Large intestine (tissue), 3 donors: ENCODE measurements at regions not wholly inside any gene's neighbourhood (a gene's known extent, or its start where the extent isn't known, plus 50 kb on each side); places are given as distances from the start of the nearest gene placed in this dataset.

Source experiments
- DNase-seq, 2 donors: peaks; one replicate each; pipeline versions ENCODE4 v3.0.0 to v3.0.0-alpha.2; 2013
- H3K27ac ChIP-seq: one replicate; pipeline ENCODE4 v1.5.1; 2013; ENCODE audit warnings: low read length
- H3K27me3 ChIP-seq: 2 replicates; pipeline ENCODE4 v1.6.1; 2013; ENCODE audit warnings: low read length; ENCODE audit not compliant: control insufficient read depth, insufficient read depth
- H3K36me3 ChIP-seq: 2 replicates; pipeline ENCODE4 v1.6.1; 2013; ENCODE audit warnings: low read length; ENCODE audit not compliant: control insufficient read depth, insufficient read depth
- H3K4me1 ChIP-seq: one replicate; pipeline ENCODE4 v1.6.1; 2013; ENCODE audit warnings: low read length; ENCODE audit not compliant: control insufficient read depth, insufficient read depth
- H3K4me3 ChIP-seq: one replicate; pipeline ENCODE4 v1.5.1; 2013; ENCODE audit warnings: low read length
- H3K9me3 ChIP-seq: one replicate; pipeline ENCODE4 v1.6.1; 2013; ENCODE audit warnings: mild to moderate bottlenecking, low read depth, low read length, moderate library complexity; ENCODE audit not compliant: control insufficient read depth
- WGBS: methylation state at CpG from one replicate; pipeline ENCODE4 v1.1.5; 2013; ENCODE audit warnings: low lambda C conversion rate; ENCODE audit not compliant: insufficient coverage; 5-methylcytosine and 5-hydroxymethylcytosine counted together

GRCh38 chr15:46848704-46849103, 868.6 kb upstream of the SEMA6D start:
- DNase-seq, result no peak
- Histone ChIP-seq H3K4me3 (no peak overlapping the region), H3K36me3 (no peaks in the 10 kb centered on the region), H3K9me3 (peaks cover 3% of the 10 kb centered on the region), H3K4me1 (no peaks in the 10 kb centered on the region), H3K27me3 (no peaks in the 10 kb centered on the region), H3K27ac (no peak overlapping the region)
- no CpG with 5 or more reads among the region's 1 CpG for WGBS

- no peaks in the 10 kb centered on the region for H3K36me3 ChIP-seq
- no peaks in the 10 kb centered on the region for H3K27me3 ChIP-seq
- no peaks in the 10 kb centered on the region for H3K4me1 ChIP-seq
- H3K27ac ChIP-seq, result no peak overlapping the region
- WGBS, result 88% methylated on average over 2 of the region's 2 CpGs
- no peak overlapping the region for H3K4me3 ChIP-seq
- H3K9me3 ChIP-seq, result no peaks in the 10 kb centered on the region
- DNase-seq, result no peak
Measured at GRCh38 chr15:46853600-46853999, 863.7 kb upstream of the SEMA6D start.

DNA sequence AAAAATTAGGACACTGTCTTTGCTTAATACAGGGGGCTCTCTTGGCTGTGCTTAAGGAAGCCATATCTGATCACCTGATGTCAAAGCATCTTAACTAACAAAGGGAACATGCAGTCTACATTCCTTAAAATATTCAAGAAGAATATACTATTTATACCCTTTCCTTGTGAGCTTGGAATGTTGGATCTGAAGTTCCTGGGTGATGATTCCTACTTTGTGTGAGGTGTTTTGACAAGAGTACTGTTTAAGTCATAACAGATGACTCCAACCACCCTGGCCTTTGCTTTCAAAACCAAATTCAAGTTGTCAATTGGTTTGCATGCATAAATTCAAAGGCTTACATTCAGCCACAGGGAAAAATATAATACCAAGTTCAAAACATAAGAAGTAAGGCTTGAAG, 862.7 kb upstream of the SEMA6D start:
- no peak overlapping the region for H3K27ac ChIP-seq
- H3K4me1 ChIP-seq, result no peaks in the 10 kb centered on the region
- H3K36me3 ChIP-seq, result no peaks in the 10 kb centered on the region
- DNase-seq, result no peak
- no peak overlapping the region for H3K4me3 ChIP-seq
- no peaks in the 10 kb centered on the region for H3K27me3 ChIP-seq
- H3K9me3 ChIP-seq, result no peaks in the 10 kb centered on the region

- H3K4me1 ChIP-seq, result no peaks in the 10 kb centered on the region
- no peaks in the 10 kb centered on the region for H3K9me3 ChIP-seq
- H3K4me3 ChIP-seq, result no peak overlapping the region
- DNase-seq, result no peak
- WGBS, result no CpG with 5 or more reads among the region's 1 CpG
- H3K27me3 ChIP-seq, result no peaks in the 10 kb centered on the region
- H3K27ac ChIP-seq, result no peak overlapping the region
- no peaks in the 10 kb centered on the region for H3K36me3 ChIP-seq
Measured at GRCh38 chr15:46855388-46855787, 861.9 kb upstream of the SEMA6D start.

DNA sequence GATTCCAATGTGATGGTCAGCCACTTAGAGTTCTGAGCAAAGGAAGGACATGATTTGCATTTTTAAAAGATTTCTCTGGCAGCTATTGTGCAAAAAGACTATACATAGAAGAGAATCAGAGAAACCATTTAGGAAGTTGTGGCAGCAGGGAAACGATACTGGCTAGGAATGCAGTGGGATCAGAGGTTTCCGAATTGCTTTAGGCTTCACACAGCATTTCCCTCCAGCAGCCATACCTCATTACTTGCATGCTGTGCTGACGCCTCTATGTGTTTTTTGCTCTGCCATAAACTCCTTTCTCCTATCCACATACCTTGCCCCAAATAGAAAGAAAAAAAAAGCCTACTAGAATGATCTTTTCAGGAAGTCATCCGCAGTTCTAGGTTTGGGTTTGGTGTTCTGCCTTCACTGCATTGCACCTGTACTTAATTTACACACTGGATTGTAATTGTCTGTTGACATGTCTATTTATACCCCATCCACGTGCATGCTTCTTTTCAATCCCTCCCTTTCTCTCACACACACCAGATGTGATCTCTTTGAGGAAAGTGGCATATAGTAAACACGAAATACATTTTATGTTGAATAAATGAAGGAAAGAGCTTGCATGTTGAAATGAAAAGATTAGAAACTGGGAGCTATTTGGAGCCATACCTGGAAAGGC, 860.3 kb upstream of the SEMA6D start:
- 76% methylated on average over 3 of the region's 6 CpGs for WGBS
- Histone ChIP-seq H3K9me3 (no peaks in the 10 kb centered on the region), H3K4me3 (no peak overlapping the region), H3K27me3 (no peaks in the 10 kb centered on the region), H3K36me3 (no peaks in the 10 kb centered on the region), H3K4me1 (no peaks in the 10 kb centered on the region), H3K27ac (no peak overlapping the region)
- no peak for DNase-seq

GRCh38 chr15:46858150-46858549, 859.2 kb upstream of the SEMA6D start:
- no peaks in the 10 kb centered on the region for H3K9me3 ChIP-seq
- no peak overlapping the region for H3K4me3 ChIP-seq
- no peaks in the 10 kb centered on the region for H3K27me3 ChIP-seq
- no peak for DNase-seq
- H3K36me3 ChIP-seq, result no peaks in the 10 kb centered on the region
- WGBS, result no CpG with 5 or more reads among the region's 3 CpGs
- H3K4me1 ChIP-seq, result no peaks in the 10 kb centered on the region
- H3K27ac ChIP-seq, result no peak overlapping the region

- no peaks in the 10 kb centered on the region for H3K4me1 ChIP-seq
- H3K27me3 ChIP-seq, result no peaks in the 10 kb centered on the region
- no peaks in the 10 kb centered on the region for H3K9me3 ChIP-seq
- H3K4me3 ChIP-seq, result no peak overlapping the region
- no peak overlapping the region for H3K27ac ChIP-seq
- no CpG with 5 or more reads among the region's 2 CpGs for WGBS
- H3K36me3 ChIP-seq, result no peaks in the 10 kb centered on the region
- DNase-seq, result no peak
Measured at GRCh38 chr15:46861796-46862195, 855.5 kb upstream of the SEMA6D start.

DNA sequence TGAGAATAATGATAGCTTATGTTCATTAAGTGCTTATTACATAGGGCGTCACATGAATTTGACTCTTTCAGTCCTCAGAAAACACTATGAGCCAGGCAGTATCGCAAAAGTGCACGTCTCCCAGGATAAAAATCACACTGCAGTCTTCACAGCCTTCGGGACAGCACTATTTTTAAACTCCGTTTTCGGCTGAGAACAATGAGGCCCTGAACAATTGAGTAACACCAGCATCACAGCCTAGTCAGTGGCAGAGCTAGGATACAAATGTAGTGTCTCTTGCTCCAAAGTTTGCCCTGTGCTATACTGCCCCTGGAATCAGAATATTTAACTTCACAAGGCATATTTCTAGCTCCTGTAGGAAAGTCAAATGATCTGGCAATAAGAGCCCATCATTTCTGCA, 852.1 kb upstream of the SEMA6D start:
- Histone ChIP-seq H3K27me3 (no peaks in the 10 kb centered on the region), H3K36me3 (no peaks in the 10 kb centered on the region), H3K9me3 (no peaks in the 10 kb centered on the region), H3K27ac (no peak overlapping the region), H3K4me3 (no peak overlapping the region), H3K4me1 (no peaks in the 10 kb centered on the region)
- WGBS, result 86% methylated on average over 1 of the region's 6 CpGs
- DNase-seq, result no peak

DNA sequence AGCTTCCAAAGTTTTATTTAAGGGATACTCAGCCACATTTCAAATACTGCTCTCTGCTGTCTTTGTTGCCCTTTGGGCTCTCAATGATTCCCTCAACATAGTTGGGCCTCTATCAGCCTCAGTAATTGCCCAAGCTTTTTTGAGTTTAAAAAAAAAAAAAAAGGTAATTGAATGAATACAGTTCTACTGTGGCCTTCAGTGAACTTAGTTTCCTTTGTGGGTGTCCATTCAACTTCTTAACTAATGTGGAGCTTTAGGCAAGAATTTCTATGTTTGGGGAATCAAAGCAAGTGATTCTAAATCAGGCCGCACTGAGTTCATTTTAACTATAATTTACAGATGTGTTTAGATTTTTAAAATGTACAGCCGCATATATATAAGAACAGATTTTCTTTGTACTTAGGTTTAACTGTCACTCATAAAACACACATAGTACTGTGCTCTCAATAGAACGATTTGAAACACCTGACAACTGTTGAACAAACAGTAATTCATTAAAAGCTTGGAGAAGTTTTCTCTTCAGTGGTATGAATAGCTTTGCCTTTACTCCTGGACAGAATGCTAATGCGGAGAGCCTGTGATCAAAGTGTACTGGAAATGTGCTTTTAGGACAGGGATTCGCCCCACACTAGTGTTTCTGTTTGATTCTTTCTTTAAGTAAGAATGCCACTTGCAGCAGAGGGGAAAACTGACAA, 844.9 kb upstream of the SEMA6D start:
- Histone ChIP-seq H3K9me3 (no peaks in the 10 kb centered on the region), H3K4me3 (no peak overlapping the region), H3K36me3 (no peaks in the 10 kb centered on the region), H3K27me3 (no peaks in the 10 kb centered on the region), H3K27ac (no peak overlapping the region), H3K4me1 (no peaks in the 10 kb centered on the region)
- WGBS, result 83% methylated on average over 1 of the region's 5 CpGs
- no peak for DNase-seq

DNA sequence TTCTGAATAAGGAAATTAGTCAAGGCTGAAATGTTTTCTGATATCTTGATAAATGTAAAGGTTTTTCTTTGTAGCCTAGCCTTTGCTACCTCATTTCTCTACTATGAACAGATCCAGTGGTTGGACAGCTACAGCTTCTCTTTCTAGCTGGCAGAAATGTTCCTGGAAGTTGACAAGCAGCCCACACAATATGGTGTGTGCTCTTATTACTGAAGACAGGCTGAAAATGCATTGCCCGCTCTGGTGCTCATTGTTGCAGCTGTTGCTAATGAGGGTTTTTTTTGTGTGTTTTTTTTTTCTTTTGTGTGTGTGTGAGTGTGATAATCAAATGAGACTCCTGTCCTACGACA, 844.3 kb upstream of the SEMA6D start:
- H3K4me1 ChIP-seq, result no peaks in the 10 kb centered on the region
- no peaks in the 10 kb centered on the region for H3K36me3 ChIP-seq
- H3K4me3 ChIP-seq, result no peak overlapping the region
- H3K27me3 ChIP-seq, result no peaks in the 10 kb centered on the region
- whole genome bisulfite sequencing, result no CpG with 5 or more reads among the region's 2 CpGs
- H3K27ac ChIP-seq, result no peak overlapping the region
- DNase-seq, result no peak
- H3K9me3 ChIP-seq, result no peaks in the 10 kb centered on the region
